NCI-H510A (cell line): ENCODE measurements at regions not wholly inside any gene's neighbourhood (a gene's known extent, or its start where the extent isn't known, plus 50 kb on each side); places are given as distances from the start of the nearest gene placed in this dataset.
"Not testable (repeated sequence)": the region's sequence is repeated elsewhere in the genome, so short reads cannot be mapped to it uniquely, and the experiment has no call there.

Experiments used
- DNase-seq: peaks from one replicate; lab custom pipeline; 2025; lab: John Stamatoyannopoulos, UW

GRCh38 chr1:8144323-8144722 lies 118.2 kb upstream of the ERRFI1 start:
- DNase-seq, result no peak

- DNase-seq, result no peak
Observed at GRCh38 chr1:8142955-8143629, 117.0 kb upstream of the ERRFI1 start.

GRCh38 chr1:8139941-8140340 lies 113.8 kb upstream of the ERRFI1 start:
- DNase-seq, result no peak

- no peak for DNase-seq
Observed at GRCh38 chr1:8139383-8139782, 113.3 kb upstream of the ERRFI1 start.

- DNase-seq, result no peak
Observed at GRCh38 chr1:8138673-8139072, 112.6 kb upstream of the ERRFI1 start.

GRCh38 chr1:8137481-8138244 lies 111.6 kb upstream of the ERRFI1 start:
- no peak for DNase-seq

- DNase-seq, result no peak
Observed at GRCh38 chr1:8136766-8137165, 110.7 kb upstream of the ERRFI1 start.

GRCh38 chr1:8135250-8135649 lies 109.1 kb upstream of the ERRFI1 start:
- no peak for DNase-seq

- no peak for DNase-seq
Observed at GRCh38 chr1:8134546-8135235, 108.6 kb upstream of the ERRFI1 start.

GRCh38 chr1:8133657-8134430 lies 107.7 kb upstream of the ERRFI1 start:
- no peak for DNase-seq

GRCh38 chr1:8133190-8133589 lies 107.1 kb upstream of the ERRFI1 start:
- no peak for DNase-seq

- no peak for DNase-seq
Observed at GRCh38 chr1:8127171-8127641, 101.1 kb upstream of the ERRFI1 start.

- no peak for DNase-seq
Observed at GRCh38 chr1:8122477-8123407, 96.6 kb upstream of the ERRFI1 start.

GRCh38 chr1:8122160-8122476 lies 96.0 kb upstream of the ERRFI1 start:
- no peak for DNase-seq

- no peak for DNase-seq
Observed at GRCh38 chr1:8121261-8122159, 95.4 kb upstream of the ERRFI1 start.

GRCh38 chr1:8120693-8121260 lies 94.7 kb upstream of the ERRFI1 start:
- no peak for DNase-seq

GRCh38 chr1:8118736-8119135 lies 92.6 kb upstream of the ERRFI1 start:
- not testable (repeated sequence) for DNase-seq

GRCh38 chr1:8118031-8118451 lies 91.9 kb upstream of the ERRFI1 start:
- no peak for DNase-seq

GRCh38 chr1:8116894-8117264 lies 90.8 kb upstream of the ERRFI1 start:
- no peak for DNase-seq

GRCh38 chr1:8115769-8116167 lies 89.7 kb upstream of the ERRFI1 start:
- DNase-seq, result no peak
